IMR-90 (cell line): ENCODE measurements at regions not wholly inside any gene's neighbourhood (a gene's known extent, or its start where the extent isn't known, plus 50 kb on each side); places are given as distances from the start of the nearest gene placed in this dataset.

ENCODE experiments used
- ATAC-seq: fragments of 200-7000 bp; cut with Tn5 transposase; 2 replicates; pipeline ENCODE4 v1.9.1; 2020; ENCODE audit warnings: low read depth, mild to moderate bottlenecking, moderate library complexity
- BruUV-seq: library from RNA; stranded (reverse); fragments of 400-500 nt; replicated peaks from 2 replicates; lab custom pipeline; 2021; lab: Mats Ljungman, UMichigan
- CTCF ChIA-PET: fragments of 300-600 bp; formaldehyde crosslinking; extraction: SDS; loops from one replicate; lab custom pipeline; 2021; ENCODE audit warnings: antibody characterized with exemption; lab: Yijun Ruan, JAX
- POLR2A ChIA-PET: fragments of 300-600 bp; sonication (Branson Sonifier 250); formaldehyde crosslinking; loops from one replicate; lab custom pipeline; 2022; ENCODE audit warnings: antibody characterized with exemption; ENCODE audit not compliant: unreplicated experiment; lab: Charles Lee
- DNase-seq: peaks from one replicate; pipeline ENCODE4 v3.0.0; 2013
- H2AFZ ChIP-seq: replicated peaks from 2 replicates; pipeline ENCODE3; 2013; ENCODE audit warnings: low read length, mild to moderate bottlenecking; ENCODE audit not compliant: poor library complexity
- H2AK5ac ChIP-seq: 2 replicates; pipeline ENCODE4 v1.6.1; 2013; ENCODE audit warnings: low read depth, low read length, inconsistent platforms
- H2AK9ac ChIP-seq: replicated peaks from 2 replicates; pipeline ENCODE3; 2013; ENCODE audit warnings: mild to moderate bottlenecking, low read depth, low read length, moderate library complexity; ENCODE audit not compliant: poor library complexity
- H2BK120ac ChIP-seq: 2 replicates; pipeline ENCODE4 v1.6.1; 2013; ENCODE audit warnings: low read depth, low read length, inconsistent platforms
- H2BK15ac ChIP-seq: 3 replicates; pipeline ENCODE4 v1.6.1; 2013; ENCODE audit warnings: low read depth, low read length, inconsistent platforms
- H2BK20ac ChIP-seq: 2 replicates; pipeline ENCODE4 v1.6.1; 2013; ENCODE audit warnings: low read depth, mild to moderate bottlenecking, inconsistent platforms, low read length, moderate library complexity
- H2BK5ac ChIP-seq: 2 replicates; pipeline ENCODE4 v1.6.1; 2013; ENCODE audit warnings: mild to moderate bottlenecking, low read depth, low read length, inconsistent platforms; ENCODE audit not compliant: poor library complexity, severe bottlenecking
- H3K14ac ChIP-seq: replicated peaks from 2 replicates; pipeline ENCODE4 v1.6.1; 2013; ENCODE audit warnings: low read depth, low read length, inconsistent platforms
- H3K18ac ChIP-seq: 2 replicates; pipeline ENCODE4 v1.6.1; 2013; ENCODE audit warnings: low read depth, low read length, control low read depth
- H3K23ac ChIP-seq: 2 replicates; pipeline ENCODE4 v1.6.1; 2013; ENCODE audit warnings: low read depth, low read length, inconsistent platforms
- H3K27ac ChIP-seq: 2 replicates; pipeline ENCODE4 v1.5.1; 2013; ENCODE audit warnings: mild to moderate bottlenecking, control low read depth, low read length; ENCODE audit not compliant: insufficient read depth
- H3K27me3 ChIP-seq: 2 replicates; pipeline ENCODE4 v1.6.1; 2013; ENCODE audit warnings: low read length; ENCODE audit not compliant: control insufficient read depth, insufficient read depth
- H3K36me3 ChIP-seq: 2 replicates; pipeline ENCODE4 v1.6.1; 2013; ENCODE audit warnings: low read length, mixed read lengths; ENCODE audit not compliant: control insufficient read depth, insufficient read depth
- H3K4ac ChIP-seq: 2 replicates; pipeline ENCODE4 v1.6.1; 2013; ENCODE audit warnings: low read depth, low read length, inconsistent platforms
- H3K4me1 ChIP-seq: 2 replicates; pipeline ENCODE4 v1.6.1; 2013; ENCODE audit warnings: low read length, mixed read lengths; ENCODE audit not compliant: control insufficient read depth, insufficient read depth
- H3K4me2 ChIP-seq: 2 replicates; pipeline ENCODE4 v1.6.1; 2013; ENCODE audit warnings: low read depth, mild to moderate bottlenecking, control low read depth, low read length, moderate library complexity
- H3K4me3 ChIP-seq: 2 replicates; pipeline ENCODE4 v1.5.1; 2013; ENCODE audit warnings: low read depth, mild to moderate bottlenecking, control low read depth, low read length, moderate library complexity; ENCODE audit not compliant: insufficient read depth
- H3K56ac ChIP-seq: 2 replicates; pipeline ENCODE4 v1.6.1; 2013; ENCODE audit warnings: low read length, inconsistent platforms; ENCODE audit not compliant: insufficient read depth; ENCODE audit errors: extremely low read depth
- H3K79me1 ChIP-seq, 2 experiments: 2 replicates each; pipeline ENCODE4 v1.6.1; 2013; ENCODE audit warnings: low read length in 2 of 2, inconsistent platforms in 1 of 2, low read depth in 1 of 2
- H3K9ac ChIP-seq: 2 replicates; pipeline ENCODE4 v1.6.1; 2013; ENCODE audit warnings: low read depth, low read length, control low read depth
- H3K9me1 ChIP-seq: 2 replicates; pipeline ENCODE4 v1.6.1; 2013; ENCODE audit warnings: low read length, inconsistent platforms; ENCODE audit not compliant: insufficient read depth
- H3K9me3 ChIP-seq: 2 replicates; pipeline ENCODE4 v1.6.1; 2013; ENCODE audit warnings: low read length; ENCODE audit not compliant: control insufficient read depth, insufficient read depth
- H4K20me1 ChIP-seq: 2 replicates; pipeline ENCODE4 v1.6.1; 2013; ENCODE audit warnings: low read length, inconsistent platforms; ENCODE audit not compliant: insufficient read depth
- H4K5ac ChIP-seq: 2 replicates; pipeline ENCODE4 v1.6.1; 2013; ENCODE audit warnings: mild to moderate bottlenecking, low read depth, low read length, control low read depth
- H4K8ac ChIP-seq, 2 experiments: 2 replicates each; pipeline ENCODE4 v1.6.1; 2013; ENCODE audit warnings: low read depth in 2 of 2, low read length in 2 of 2, control low read depth in 1 of 2, inconsistent platforms in 1 of 2
- H4K91ac ChIP-seq: 2 replicates; pipeline ENCODE4 v1.6.1; 2013; ENCODE audit warnings: low read depth, low read length, inconsistent platforms; ENCODE audit not compliant: insufficient read depth
- CEBPB ChIP-seq: IDR thresholded peaks from 2 replicates; pipeline ENCODE4 v1.6.1; 2012; ENCODE audit warnings: low read depth, low read length, improper control_type of control experiment
- MAFK ChIP-seq: IDR thresholded peaks from 2 replicates; pipeline ENCODE4 v1.6.1; 2012; ENCODE audit warnings: low read depth, low read length, improper control_type of control experiment
- WGBS, 2 experiments: methylation state at CpG; one replicate each; pipeline versions ENCODE4 v1.1.5 to v1.1.7; 2013; ENCODE audit warnings: missing lambda C conversion rate in 2 of 2; ENCODE audit not compliant: insufficient read length in 1 of 2; ENCODE audit errors: extremely low coverage in 2 of 2; 5-methylcytosine and 5-hydroxymethylcytosine counted together
- dilution Hi-C: fragments of 300-500 bp; cut with HindIII; formaldehyde crosslinking; loops from one replicate; pipeline ENCODE4 v1.14.3; 2018; ENCODE audit warnings: low sequenced_read_pairs; ENCODE audit not compliant: unreplicated experiment
- in situ Hi-C: fragments of 300-500 bp; cut with MboI; formaldehyde crosslinking; loops from 3 replicates; pipeline ENCODE4 v1.14.3; 2019; ENCODE audit warnings: low sequenced_read_pairs, inconsistent platforms, mixed read lengths
- intact Hi-C: fragments of 100-400 bp; cut with micrococcal nuclease; formaldehyde crosslinking; loops from 2 replicates; pipeline ENCODE4 v1.10.0; 2022

- WGBS, 2 experiments, result 20% methylated on average over 1 of the region's 5 CpGs; no CpG with 5 or more reads in 1 of the 2 experiments
- in situ Hi-C loops, result no loop called here
- H3K4me2 ChIP-seq, result no peak overlapping the region
Measured at GRCh38 chr3:5510300-5510699, 322.8 kb downstream of the EDEM1 start.

More at GRCh38 chr3:5510300-5510699, 322.8 kb downstream of the EDEM1 start:
- POLR2A ChIA-PET, result no interaction called here
- Histone ChIP-seq H3K56ac (no peak overlapping the region), H3K9me1 (no peaks in the 10 kb centered on the region), H3K79me1 (no peaks in the 10 kb centered on the region), H3K18ac (no peak overlapping the region), H2BK15ac (no peak overlapping the region), H3K27ac (no peak overlapping the region), H4K5ac (no peak overlapping the region), H3K14ac (no peak overlapping the region), H2AFZ (no peak overlapping the region), H2AK5ac (no peak overlapping the region), H3K23ac (no peak overlapping the region), H3K36me3 (no peaks in the 10 kb centered on the region), H2AK9ac (no peak overlapping the region), H3K4me1 (no peaks in the 10 kb centered on the region), H3K27me3 (no peaks in the 10 kb centered on the region), H3K4ac (no peak overlapping the region), H3K9me3 (peaks cover 11% of the 10 kb centered on the region), H3K9ac (no peak overlapping the region), H3K4me3 (no peak overlapping the region), H2BK120ac (no peak overlapping the region), H2BK20ac (no peak overlapping the region), H4K91ac (no peak overlapping the region), H4K8ac (no peak overlapping the region), H4K20me1 (no peaks in the 10 kb centered on the region), H2BK5ac (no peak overlapping the region)
- no peak for TF ChIP-seq CEBPB
- no peak for TF ChIP-seq MAFK
- CTCF ChIA-PET, result no interaction called here
- intact Hi-C loops, result no loop called here
- no peak for DNase-seq
- BruUV-seq, result no TSS peak
- ATAC-seq, result no peak
- dilution Hi-C loops, result no loop called here
